GM23338 (cell line): ENCODE measurements at regions not wholly inside any gene's neighbourhood (a gene's known extent, or its start where the extent isn't known, plus 50 kb on each side); places are given as distances from the start of the nearest gene placed in this dataset.

ENCODE experiments used
- ATAC-seq: fragments of 200-7000 bp; cut with Tn5 transposase; 3 replicates; pipeline ENCODE4 v1.9.1; 2020
- DNase-seq: peaks from one replicate; pipeline ENCODE4 v3.0.0-alpha.2; 2015; ENCODE audit warnings: low spot score
- H2AFZ ChIP-seq: fragments of 200-600 bp; sonication (generic); 2 replicates; pipeline ENCODE4 v1.8.0; 2016; ENCODE audit warnings: antibody characterized with exemption, mild to moderate bottlenecking, moderate library complexity
- H3F3A ChIP-seq: fragments of 200-600 bp; sonication (generic); replicated peaks from 2 replicates; pipeline ENCODE4 v1.8.0; 2017; ENCODE audit warnings: antibody characterized with exemption, mixed run types, low read depth
- H3K27ac ChIP-seq: fragments of 200-600 bp; sonication (generic); 2 replicates; pipeline ENCODE4 v1.6.1; 2016; ENCODE audit warnings: low read depth
- H3K27me3 ChIP-seq: fragments of 200-600 bp; sonication (generic); 2 replicates; pipeline ENCODE4 v1.8.0; 2016; ENCODE audit warnings: mild to moderate bottlenecking, mixed run types, moderate library complexity; ENCODE audit not compliant: insufficient read depth
- H3K36me3 ChIP-seq: fragments of 200-600 bp; sonication (generic); 2 replicates; pipeline ENCODE4 v1.8.0; 2016; ENCODE audit warnings: mild to moderate bottlenecking; ENCODE audit not compliant: insufficient read depth
- H3K4me1 ChIP-seq: fragments of 200-600 bp; sonication (generic); 2 replicates; pipeline ENCODE4 v1.8.0; 2016; ENCODE audit warnings: mild to moderate bottlenecking, moderate library complexity; ENCODE audit not compliant: insufficient read depth
- H3K4me2 ChIP-seq: fragments of 200-600 bp; sonication (generic); 2 replicates; pipeline ENCODE4 v1.7.1; 2017; ENCODE audit warnings: mixed run types
- H3K4me3 ChIP-seq: fragments of 200-600 bp; sonication (generic); 2 replicates; pipeline ENCODE4 v1.6.1; 2016; ENCODE audit warnings: mixed run types
- H3K79me2 ChIP-seq: fragments of 200-600 bp; sonication (generic); replicated peaks from 2 replicates; pipeline ENCODE4 v1.8.0; 2017; ENCODE audit warnings: mild to moderate bottlenecking; ENCODE audit not compliant: insufficient read depth
- H3K9me2 ChIP-seq: fragments of 200-600 bp; sonication (generic); 2 replicates; pipeline ENCODE4 v1.8.0; 2017; ENCODE audit not compliant: insufficient read depth
- H4K20me1 ChIP-seq: fragments of 200-600 bp; sonication (generic); replicated peaks from 2 replicates; pipeline ENCODE4 v1.8.0; 2017; ENCODE audit warnings: mild to moderate bottlenecking; ENCODE audit not compliant: insufficient read depth
- H3K27ac Mint-ChIP-seq: 2 replicates; pipeline ENCODE4 v1.8.0; 2020; ENCODE audit warnings: inconsistent platforms, mild to moderate bottlenecking, moderate library complexity, mixed read lengths
- H3K27me3 Mint-ChIP-seq: 3 replicates; pipeline ENCODE4 v1.8.0; 2022; ENCODE audit warnings: low read depth, mild to moderate bottlenecking, moderate library complexity, mixed read lengths, inconsistent platforms; ENCODE audit not compliant: insufficient read depth, poor library complexity
- H3K36me3 Mint-ChIP-seq: 3 replicates; pipeline ENCODE4 v1.8.0; 2021; ENCODE audit warnings: low read depth, mild to moderate bottlenecking, inconsistent platforms, moderate library complexity, mixed read lengths
- H3K4me1 Mint-ChIP-seq: 3 replicates; pipeline ENCODE4 v1.8.0; 2020; ENCODE audit warnings: mild to moderate bottlenecking, inconsistent platforms, mixed read lengths
- H3K4me3 Mint-ChIP-seq: 3 replicates; pipeline ENCODE4 v1.8.0; 2021; ENCODE audit warnings: moderate library complexity, mild to moderate bottlenecking, inconsistent platforms, mixed read lengths
- H3K9me3 Mint-ChIP-seq: 3 replicates; pipeline ENCODE4 v1.8.0; 2020; ENCODE audit warnings: moderate library complexity, mild to moderate bottlenecking, inconsistent platforms, mixed read lengths
- CREB1 ChIP-seq: fragments of 250-450 bp; sonication (Bioruptor Pico); IDR thresholded peaks from 2 replicates; pipeline ENCODE4 v1.5.0; 2020; ENCODE audit warnings: low read depth, mild to moderate bottlenecking, moderate library complexity
- EZH2 ChIP-seq: fragments of 200-600 bp; sonication (generic); IDR thresholded peaks from one replicate; pipeline ENCODE4 v1.8.0; 2017; ENCODE audit warnings: antibody characterized with exemption, mild to moderate bottlenecking, low read depth; ENCODE audit not compliant: unreplicated experiment
- EZH2phosphoT487 ChIP-seq: fragments of 200-600 bp; sonication (generic); IDR thresholded peaks from one replicate; pipeline ENCODE4 v1.8.1; 2018; ENCODE audit warnings: antibody characterized with exemption; ENCODE audit not compliant: unreplicated experiment
- JUNB ChIP-seq: IDR thresholded peaks from one replicate; pipeline ENCODE4 v1.6.1; 2016; ENCODE audit warnings: antibody characterized with exemption; ENCODE audit not compliant: unreplicated experiment
- NANOG ChIP-seq: IDR thresholded peaks from 2 replicates; pipeline ENCODE4 v1.6.1; 2016; ENCODE audit warnings: antibody characterized with exemption, borderline replicate concordance
- POLR2AphosphoS5 ChIP-seq: IDR thresholded peaks from 2 replicates; pipeline ENCODE4 v1.6.1; 2016; ENCODE audit warnings: antibody characterized with exemption, low read depth
- STAT1 ChIP-seq: IDR thresholded peaks from one replicate; pipeline ENCODE4 v1.6.1; 2016; ENCODE audit warnings: antibody characterized with exemption; ENCODE audit not compliant: unreplicated experiment
- ZNF331 ChIP-seq: fragments of 250-450 bp; sonication (Bioruptor Pico); IDR thresholded peaks from 2 replicates; pipeline ENCODE4 v1.5.0; 2020; ENCODE audit warnings: low read depth, mild to moderate bottlenecking, moderate library complexity
- TF ChIP-seq, protein P1 (sequence below), 2 experiments: fragments of 200-600 bp in 1 of 2; sonication (generic) in 1 of 2; conservative IDR thresholded peaks; 2 replicates each; pipeline versions ENCODE4 v1.5.1 to v1.6.1; 2016 to 2017; ENCODE audit warnings: antibody characterized with exemption in 2 of 2, low read depth in 2 of 2, mild to moderate bottlenecking in 2 of 2, moderate library complexity in 1 of 2
- TF ChIP-seq, protein P2 (sequence below): IDR thresholded peaks from one replicate; pipeline ENCODE4 v1.6.1; 2018; ENCODE audit warnings: antibody characterized with exemption; ENCODE audit not compliant: unreplicated experiment
- TF ChIP-seq, protein P3 (sequence below): IDR thresholded peaks from 2 replicates; pipeline ENCODE4 v1.6.1; 2016; ENCODE audit warnings: antibody characterized with exemption

DNA sequence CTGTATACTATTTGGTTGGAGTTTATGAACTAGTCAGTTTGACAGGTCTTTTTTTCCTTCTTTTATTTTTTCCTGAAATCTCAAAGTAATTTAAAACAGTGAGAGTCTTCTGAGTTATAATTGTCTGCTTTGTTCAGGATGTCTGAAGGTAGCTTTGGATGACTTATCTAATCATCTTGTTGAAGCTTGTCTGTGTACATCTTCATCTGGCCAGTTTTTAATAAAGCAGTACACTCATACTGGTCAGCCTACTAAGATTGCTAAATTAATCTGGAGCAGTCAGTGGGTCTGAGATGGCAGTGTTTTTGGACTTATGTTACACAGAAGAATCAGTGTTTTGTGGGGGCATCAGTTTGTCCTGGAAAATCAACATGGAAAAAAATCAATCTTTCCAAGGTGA lies 482.4 kb downstream of the CDH10 start:
- no peak overlapping the region for H3K4me2 ChIP-seq
- Mint-ChIP-seq H3K27ac (no peak overlapping the region), H3K4me3 (no peak overlapping the region), H3K27me3 (no peaks in the 10 kb centered on the region), H3K9me3 (no peaks in the 10 kb centered on the region), H3K36me3 (no peaks in the 10 kb centered on the region), H3K4me1 (no peaks in the 10 kb centered on the region)
- no peaks in the 10 kb centered on the region for H3K9me2 ChIP-seq
- H3K36me3 ChIP-seq = no peaks in the 10 kb centered on the region
- no peaks in the 10 kb centered on the region for H3K4me1 ChIP-seq
- H3F3A ChIP-seq = no peaks in the 10 kb centered on the region
- ATAC-seq (no peak), DNase-seq (no peak)
- H3K4me3 ChIP-seq = no peak overlapping the region
- no peak overlapping the region for H3K27ac ChIP-seq
- no peak overlapping the region for H2AFZ ChIP-seq
- no peaks in the 10 kb centered on the region for H3K79me2 ChIP-seq
- TF ChIP-seq JUNB = no peak
- TF ChIP-seq CREB1 (CRISPR knock-in tag) = no peak
- TF ChIP-seq, protein P1, sequence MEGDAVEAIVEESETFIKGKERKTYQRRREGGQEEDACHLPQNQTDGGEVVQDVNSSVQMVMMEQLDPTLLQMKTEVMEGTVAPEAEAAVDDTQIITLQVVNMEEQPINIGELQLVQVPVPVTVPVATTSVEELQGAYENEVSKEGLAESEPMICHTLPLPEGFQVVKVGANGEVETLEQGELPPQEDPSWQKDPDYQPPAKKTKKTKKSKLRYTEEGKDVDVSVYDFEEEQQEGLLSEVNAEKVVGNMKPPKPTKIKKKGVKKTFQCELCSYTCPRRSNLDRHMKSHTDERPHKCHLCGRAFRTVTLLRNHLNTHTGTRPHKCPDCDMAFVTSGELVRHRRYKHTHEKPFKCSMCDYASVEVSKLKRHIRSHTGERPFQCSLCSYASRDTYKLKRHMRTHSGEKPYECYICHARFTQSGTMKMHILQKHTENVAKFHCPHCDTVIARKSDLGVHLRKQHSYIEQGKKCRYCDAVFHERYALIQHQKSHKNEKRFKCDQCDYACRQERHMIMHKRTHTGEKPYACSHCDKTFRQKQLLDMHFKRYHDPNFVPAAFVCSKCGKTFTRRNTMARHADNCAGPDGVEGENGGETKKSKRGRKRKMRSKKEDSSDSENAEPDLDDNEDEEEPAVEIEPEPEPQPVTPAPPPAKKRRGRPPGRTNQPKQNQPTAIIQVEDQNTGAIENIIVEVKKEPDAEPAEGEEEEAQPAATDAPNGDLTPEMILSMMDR (conservative IDR thresholded peaks at IDR 0.05; ENCODE audit: low read depth in 2 of 2) = no peak
- no peak for TF ChIP-seq EZH2phosphoT487
- TF ChIP-seq, protein P2, sequence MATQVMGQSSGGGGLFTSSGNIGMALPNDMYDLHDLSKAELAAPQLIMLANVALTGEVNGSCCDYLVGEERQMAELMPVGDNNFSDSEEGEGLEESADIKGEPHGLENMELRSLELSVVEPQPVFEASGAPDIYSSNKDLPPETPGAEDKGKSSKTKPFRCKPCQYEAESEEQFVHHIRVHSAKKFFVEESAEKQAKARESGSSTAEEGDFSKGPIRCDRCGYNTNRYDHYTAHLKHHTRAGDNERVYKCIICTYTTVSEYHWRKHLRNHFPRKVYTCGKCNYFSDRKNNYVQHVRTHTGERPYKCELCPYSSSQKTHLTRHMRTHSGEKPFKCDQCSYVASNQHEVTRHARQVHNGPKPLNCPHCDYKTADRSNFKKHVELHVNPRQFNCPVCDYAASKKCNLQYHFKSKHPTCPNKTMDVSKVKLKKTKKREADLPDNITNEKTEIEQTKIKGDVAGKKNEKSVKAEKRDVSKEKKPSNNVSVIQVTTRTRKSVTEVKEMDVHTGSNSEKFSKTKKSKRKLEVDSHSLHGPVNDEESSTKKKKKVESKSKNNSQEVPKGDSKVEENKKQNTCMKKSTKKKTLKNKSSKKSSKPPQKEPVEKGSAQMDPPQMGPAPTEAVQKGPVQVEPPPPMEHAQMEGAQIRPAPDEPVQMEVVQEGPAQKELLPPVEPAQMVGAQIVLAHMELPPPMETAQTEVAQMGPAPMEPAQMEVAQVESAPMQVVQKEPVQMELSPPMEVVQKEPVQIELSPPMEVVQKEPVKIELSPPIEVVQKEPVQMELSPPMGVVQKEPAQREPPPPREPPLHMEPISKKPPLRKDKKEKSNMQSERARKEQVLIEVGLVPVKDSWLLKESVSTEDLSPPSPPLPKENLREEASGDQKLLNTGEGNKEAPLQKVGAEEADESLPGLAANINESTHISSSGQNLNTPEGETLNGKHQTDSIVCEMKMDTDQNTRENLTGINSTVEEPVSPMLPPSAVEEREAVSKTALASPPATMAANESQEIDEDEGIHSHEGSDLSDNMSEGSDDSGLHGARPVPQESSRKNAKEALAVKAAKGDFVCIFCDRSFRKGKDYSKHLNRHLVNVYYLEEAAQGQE = no peak
- no peak for TF ChIP-seq NANOG
- TF ChIP-seq EZH2 = no peak
- no peak for TF ChIP-seq POLR2AphosphoS5
- no peaks in the 10 kb centered on the region for H4K20me1 ChIP-seq
- no peaks in the 10 kb centered on the region for H3K27me3 ChIP-seq

DNA sequence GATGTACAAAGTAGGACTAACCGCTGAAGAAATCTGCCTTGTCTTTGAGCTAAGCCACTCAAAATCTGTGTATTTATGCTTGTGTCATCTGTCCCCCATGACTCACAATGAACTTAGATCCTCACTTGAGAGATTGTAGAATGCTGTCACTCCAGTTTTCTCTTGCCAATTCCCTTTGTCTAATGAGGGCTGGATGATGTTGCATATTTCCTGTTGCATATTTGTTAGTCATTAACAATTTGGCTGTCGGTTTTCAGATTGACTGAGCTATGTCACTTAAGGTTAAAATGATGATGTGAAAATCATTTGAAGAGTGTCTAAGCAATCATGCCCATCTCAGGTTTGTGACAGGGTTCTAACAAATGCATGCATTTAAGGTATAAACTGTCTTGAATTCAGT lies 481.7 kb downstream of the CDH10 start:
- no peak for DNase-seq
- no peak for ATAC-seq
- Histone ChIP-seq H3K4me2 (no peak overlapping the region), H3F3A (no peaks in the 10 kb centered on the region), H3K79me2 (no peaks in the 10 kb centered on the region), H3K4me1 (no peaks in the 10 kb centered on the region), H3K27ac (no peak overlapping the region), H2AFZ (no peak overlapping the region), H3K27me3 (no peaks in the 10 kb centered on the region), H3K9me2 (no peaks in the 10 kb centered on the region), H3K4me3 (no peak overlapping the region), H3K36me3 (no peaks in the 10 kb centered on the region), H4K20me1 (no peaks in the 10 kb centered on the region)
- Mint-ChIP-seq H3K27ac (no peak overlapping the region), H3K27me3 (no peaks in the 10 kb centered on the region), H3K4me3 (no peak overlapping the region), H3K9me3 (no peaks in the 10 kb centered on the region), H3K4me1 (no peaks in the 10 kb centered on the region), H3K36me3 (no peaks in the 10 kb centered on the region)
- no peak for TF ChIP-seq ZNF331 (CRISPR knock-in tag)
- no peak for TF ChIP-seq EZH2phosphoT487
- TF ChIP-seq, protein P3, sequence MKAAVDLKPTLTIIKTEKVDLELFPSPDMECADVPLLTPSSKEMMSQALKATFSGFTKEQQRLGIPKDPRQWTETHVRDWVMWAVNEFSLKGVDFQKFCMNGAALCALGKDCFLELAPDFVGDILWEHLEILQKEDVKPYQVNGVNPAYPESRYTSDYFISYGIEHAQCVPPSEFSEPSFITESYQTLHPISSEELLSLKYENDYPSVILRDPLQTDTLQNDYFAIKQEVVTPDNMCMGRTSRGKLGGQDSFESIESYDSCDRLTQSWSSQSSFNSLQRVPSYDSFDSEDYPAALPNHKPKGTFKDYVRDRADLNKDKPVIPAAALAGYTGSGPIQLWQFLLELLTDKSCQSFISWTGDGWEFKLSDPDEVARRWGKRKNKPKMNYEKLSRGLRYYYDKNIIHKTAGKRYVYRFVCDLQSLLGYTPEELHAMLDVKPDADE = no peak
- TF ChIP-seq, protein P1 (conservative IDR thresholded peaks at IDR 0.05; ENCODE audit: low read depth in 2 of 2) = no peak
- TF ChIP-seq, protein P2 = no peak
- no peak for TF ChIP-seq STAT1
- no peak for TF ChIP-seq CREB1 (CRISPR knock-in tag)
- no peak for TF ChIP-seq EZH2
